Lower leg skin (tissue), 4 donors: ENCODE measurements at regions not wholly inside any gene's neighbourhood (a gene's known extent, or its start where the extent isn't known, plus 50 kb on each side); places are given as distances from the start of the nearest gene placed in this dataset.

ENCODE experiments used
- DNase-seq, 2 donors: peaks; one replicate each; pipeline ENCODE4 v3.0.0-alpha.2; 2019; ENCODE audit warnings: low spot score in 2 of 2
- H3K4me3 ChIP-seq: fragments of 200-600 bp; sonication (generic); 2 replicates; pipeline ENCODE4 v1.5.1; 2017; ENCODE audit warnings: mild to moderate bottlenecking, low read depth; ENCODE audit not compliant: poor library complexity, severe bottlenecking
- POLR2A ChIP-seq, 2 donors: fragments of 450-650 bp; IDR thresholded peaks; one replicate each; pipeline ENCODE4 v1.6.1; 2016 to 2017; ENCODE audit warnings: antibody characterized with exemption in 2 of 2, mild to moderate bottlenecking in 1 of 2, moderate library complexity in 1 of 2
- WGBS, 2 donors: methylation state at CpG; one replicate each; pipeline ENCODE4 v1.1.5; 2018; 5-methylcytosine and 5-hydroxymethylcytosine counted together
- intact Hi-C: fragments of 100-400 bp; cut with DNase I; formaldehyde crosslinking; loops from one replicate; pipeline ENCODE4 v1.15.0; 2023; ENCODE audit warnings: low total_unique reads
- TF ChIP-seq, protein P1 (sequence below), 3 donors: fragments of 450-650 bp; IDR thresholded peaks; one replicate each; pipeline ENCODE4 v1.5.1; 2016; ENCODE audit warnings: antibody characterized with exemption in 3 of 3, mild to moderate bottlenecking in 3 of 3, moderate library complexity in 2 of 3

DNA sequence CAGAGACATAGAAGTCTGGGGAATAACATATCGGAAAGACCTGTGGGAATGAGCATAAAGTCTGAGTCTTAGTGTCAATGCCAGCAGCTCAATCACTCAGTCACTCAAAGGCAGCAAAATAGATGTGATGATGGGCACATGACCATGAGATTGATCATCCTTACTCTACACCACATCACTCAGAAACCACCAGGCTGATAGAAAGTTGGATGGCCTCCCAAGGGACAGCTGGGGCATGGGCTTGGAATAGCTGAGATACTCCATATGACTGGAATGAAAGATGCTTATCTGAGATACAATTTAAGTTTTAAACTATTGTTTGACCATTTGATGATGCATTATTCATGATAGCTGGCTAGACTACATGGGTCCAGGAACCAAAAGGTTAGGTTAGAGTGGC lies 80.9 kb upstream of the F13A1 start:
- DNase-seq, result no peak
- 96 to 100% methylated on average over 1 of the region's 1 CpG for WGBS, 2 donors
- intact Hi-C loops, result no loop called here
- no peak overlapping the region for H3K4me3 ChIP-seq
- TF ChIP-seq, protein P1, sequence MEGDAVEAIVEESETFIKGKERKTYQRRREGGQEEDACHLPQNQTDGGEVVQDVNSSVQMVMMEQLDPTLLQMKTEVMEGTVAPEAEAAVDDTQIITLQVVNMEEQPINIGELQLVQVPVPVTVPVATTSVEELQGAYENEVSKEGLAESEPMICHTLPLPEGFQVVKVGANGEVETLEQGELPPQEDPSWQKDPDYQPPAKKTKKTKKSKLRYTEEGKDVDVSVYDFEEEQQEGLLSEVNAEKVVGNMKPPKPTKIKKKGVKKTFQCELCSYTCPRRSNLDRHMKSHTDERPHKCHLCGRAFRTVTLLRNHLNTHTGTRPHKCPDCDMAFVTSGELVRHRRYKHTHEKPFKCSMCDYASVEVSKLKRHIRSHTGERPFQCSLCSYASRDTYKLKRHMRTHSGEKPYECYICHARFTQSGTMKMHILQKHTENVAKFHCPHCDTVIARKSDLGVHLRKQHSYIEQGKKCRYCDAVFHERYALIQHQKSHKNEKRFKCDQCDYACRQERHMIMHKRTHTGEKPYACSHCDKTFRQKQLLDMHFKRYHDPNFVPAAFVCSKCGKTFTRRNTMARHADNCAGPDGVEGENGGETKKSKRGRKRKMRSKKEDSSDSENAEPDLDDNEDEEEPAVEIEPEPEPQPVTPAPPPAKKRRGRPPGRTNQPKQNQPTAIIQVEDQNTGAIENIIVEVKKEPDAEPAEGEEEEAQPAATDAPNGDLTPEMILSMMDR (IDR thresholded peaks at IDR 0.05), result no peak
- TF ChIP-seq POLR2A (IDR thresholded peaks at IDR 0.05), result no peak

DNA sequence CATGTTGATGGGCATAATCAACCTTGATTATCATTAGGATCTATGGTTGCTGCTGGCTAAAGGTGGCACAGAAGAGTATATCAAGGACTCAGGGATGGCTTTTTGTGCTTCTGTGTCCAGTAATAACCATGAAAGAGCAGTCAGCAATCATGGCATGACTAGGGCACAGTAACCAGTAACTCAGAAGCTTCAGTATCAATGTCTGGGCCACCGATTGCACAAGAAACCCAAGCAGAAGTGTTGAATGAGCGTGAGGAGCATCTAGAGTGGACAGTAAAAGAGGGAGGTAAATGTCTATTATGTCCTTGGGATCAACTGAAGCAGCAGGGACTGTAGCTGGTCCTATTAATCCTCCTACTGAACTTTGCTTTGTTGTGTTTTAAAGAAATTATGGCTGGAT lies 81.5 kb upstream of the F13A1 start:
- no peak for DNase-seq
- 93 to 95% methylated on average over 2 of the region's 2 CpGs for WGBS, 2 donors
- no peak for TF ChIP-seq POLR2A (IDR thresholded peaks at IDR 0.05)
- TF ChIP-seq, protein P1 (IDR thresholded peaks at IDR 0.05), result no peak
- intact Hi-C loops, result no loop called here
- H3K4me3 ChIP-seq, result no peak overlapping the region

DNA sequence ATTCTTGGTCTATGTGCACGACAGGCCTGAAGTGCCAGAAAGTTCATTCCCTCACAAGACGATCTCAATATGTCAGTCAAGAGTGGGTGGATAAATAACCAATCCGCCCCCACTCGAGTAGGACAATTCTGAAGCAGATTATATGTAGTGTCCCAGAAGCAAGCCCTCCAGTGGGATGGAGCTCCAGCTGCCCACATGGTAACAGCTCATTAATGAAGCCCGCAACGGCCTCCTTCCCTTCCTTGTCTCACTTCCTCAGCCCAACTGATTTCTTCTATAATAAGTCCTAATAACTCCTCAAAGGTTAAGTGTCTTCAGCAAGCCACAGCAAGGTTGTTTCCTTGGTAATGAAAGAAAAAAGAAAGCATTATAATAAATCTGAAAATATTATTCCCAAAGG lies 82.1 kb upstream of the F13A1 start:
- DNase-seq, result no peak
- TF ChIP-seq, protein P1 (IDR thresholded peaks at IDR 0.05), result no peak
- no peak for TF ChIP-seq POLR2A (IDR thresholded peaks at IDR 0.05)
- no peak overlapping the region for H3K4me3 ChIP-seq
- intact Hi-C loops, result no loop called here
- WGBS, 2 donors, result 73 to 76% methylated on average over 6 of the region's 6 CpGs

DNA sequence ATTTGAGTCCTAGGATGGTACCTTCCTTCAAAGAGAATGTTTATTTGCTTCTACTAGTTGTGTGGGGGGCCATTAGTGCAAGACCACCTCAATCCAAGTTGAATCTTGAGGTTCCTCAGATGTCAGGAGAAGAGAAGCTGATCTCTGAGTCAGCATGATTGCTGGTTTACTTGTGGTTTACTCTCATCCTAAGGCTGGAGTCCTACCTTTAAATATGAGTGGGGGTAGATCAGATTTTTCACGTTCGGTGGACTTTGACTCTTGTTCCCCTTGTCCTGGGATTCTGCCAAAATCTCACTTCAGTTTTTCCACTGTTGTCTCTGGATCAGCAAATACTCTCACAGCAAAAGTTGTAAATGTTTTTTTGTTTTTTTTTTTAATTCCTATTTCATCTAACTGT lies 84.6 kb upstream of the F13A1 start:
- WGBS, 2 donors, result 33 to 43% methylated on average over 2 of the region's 2 CpGs
- no peak for DNase-seq
- TF ChIP-seq POLR2A (IDR thresholded peaks at IDR 0.05), result no peak
- intact Hi-C loops, result no loop called here
- H3K4me3 ChIP-seq, result no peak overlapping the region

DNA sequence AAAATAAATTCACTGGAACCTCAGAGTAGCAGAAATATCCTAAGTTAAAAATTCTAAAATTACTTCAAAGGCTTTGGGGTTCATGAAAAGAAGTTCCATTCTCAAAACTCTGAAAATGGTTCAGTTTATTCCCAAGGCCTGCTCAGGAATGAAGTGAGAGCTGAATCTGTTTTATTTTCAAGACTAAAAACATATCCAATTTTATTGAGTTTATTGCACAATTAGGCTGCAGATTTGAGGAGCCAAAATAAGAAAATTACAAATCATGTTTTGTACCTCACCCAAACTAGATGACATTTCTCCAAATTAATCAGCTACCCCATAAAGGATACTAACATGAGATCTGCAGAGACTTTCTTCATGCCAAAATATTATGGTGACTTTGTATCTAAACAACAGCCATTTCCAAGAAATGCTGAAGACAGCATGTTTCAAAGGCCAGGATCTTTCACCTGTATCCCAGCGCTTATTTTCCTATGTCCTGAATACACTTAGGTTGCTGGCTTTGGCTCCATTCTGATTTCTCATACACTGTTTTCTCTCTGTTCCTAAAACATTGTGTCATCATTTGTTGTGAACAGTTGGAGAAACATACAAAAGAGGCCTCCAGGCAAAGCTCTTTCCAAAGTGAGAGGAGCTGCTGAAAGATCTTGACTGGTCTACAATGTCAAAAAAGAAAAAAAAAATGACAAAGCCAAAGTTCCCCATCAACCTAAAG lies 85.7 kb upstream of the F13A1 start:
- WGBS, 2 donors, result 62 to 72% methylated on average over 1 of the region's 1 CpG
- H3K4me3 ChIP-seq, result no peak overlapping the region
- no peak for DNase-seq
- no peak for TF ChIP-seq POLR2A (IDR thresholded peaks at IDR 0.05)
- TF ChIP-seq, protein P1 (IDR thresholded peaks at IDR 0.05), result no peak
- intact Hi-C loops, result no loop called here

DNA sequence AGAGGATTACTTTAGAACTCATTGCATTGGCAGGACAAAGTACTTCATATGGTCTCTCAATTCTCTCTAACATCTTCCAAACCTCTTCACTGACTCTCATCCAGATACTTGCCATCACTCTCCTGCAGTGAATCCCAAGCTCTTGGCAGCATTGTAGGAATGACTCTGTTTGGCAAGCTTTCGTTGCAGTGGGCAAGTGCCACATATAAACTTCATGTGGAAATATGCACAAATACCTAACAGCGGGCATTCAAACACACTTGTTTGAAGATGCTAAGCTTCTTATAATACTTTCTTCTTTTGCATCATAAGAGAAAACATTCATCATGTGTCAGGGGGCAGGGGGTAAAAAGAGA lies 86.2 kb upstream of the F13A1 start:
- H3K4me3 ChIP-seq, result no peak overlapping the region
- DNase-seq, result no peak
- TF ChIP-seq, protein P1 (IDR thresholded peaks at IDR 0.05), result no peak
- TF ChIP-seq POLR2A (IDR thresholded peaks at IDR 0.05), result no peak
- WGBS, 2 donors, result 29 to 30% methylated on average over 2 of the region's 2 CpGs
- intact Hi-C loops, result no loop called here
